HG03354 (cell line): ENCODE measurements at regions not wholly inside any gene's neighbourhood (a gene's known extent, or its start where the extent isn't known, plus 50 kb on each side); places are given as distances from the start of the nearest gene placed in this dataset.
"Not testable (repeated sequence)": the region's sequence is repeated elsewhere in the genome, so short reads cannot be mapped to it uniquely, and the experiment has no call there.

Experiments
- ATAC-seq: cut with Tn5 transposase; IDR thresholded peaks from one replicate; pipeline ENCODE4 v1.9.1; 2021; ENCODE audit warnings: mild to moderate bottlenecking; ENCODE audit not compliant: unreplicated experiment, poor library complexity, severe bottlenecking

DNA sequence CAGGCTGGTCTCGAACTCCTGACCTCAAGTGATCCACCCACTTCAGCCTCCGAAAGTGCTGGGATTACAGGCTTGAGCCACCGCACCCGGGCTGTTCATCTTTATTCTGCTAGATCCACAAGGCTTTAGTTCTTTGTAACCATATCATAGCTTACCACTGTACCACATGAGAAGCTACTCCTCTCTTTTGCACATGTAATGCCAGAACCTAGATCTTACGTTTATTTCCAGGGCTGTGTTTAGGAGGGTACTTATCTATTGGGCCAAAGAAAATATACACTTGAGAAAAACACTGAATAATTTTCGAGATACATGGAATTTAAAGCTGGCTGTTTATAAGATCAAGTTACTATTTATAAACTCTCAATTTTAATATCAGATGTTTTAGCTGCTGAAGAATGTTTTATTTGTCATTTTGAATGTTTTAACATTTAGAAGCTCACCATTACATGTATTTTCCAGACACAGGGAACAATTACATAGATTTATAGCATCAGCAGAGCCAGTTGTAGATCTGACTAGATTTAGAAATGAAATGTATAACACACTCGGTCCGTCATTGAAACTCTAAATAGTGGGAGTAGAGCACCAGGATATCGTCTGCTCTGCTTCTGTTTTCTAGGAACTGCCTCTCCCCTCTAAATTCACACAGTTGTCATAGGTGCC, 155.3 kb upstream of the HAND2 start:
- ATAC-seq, result no peak

DNA sequence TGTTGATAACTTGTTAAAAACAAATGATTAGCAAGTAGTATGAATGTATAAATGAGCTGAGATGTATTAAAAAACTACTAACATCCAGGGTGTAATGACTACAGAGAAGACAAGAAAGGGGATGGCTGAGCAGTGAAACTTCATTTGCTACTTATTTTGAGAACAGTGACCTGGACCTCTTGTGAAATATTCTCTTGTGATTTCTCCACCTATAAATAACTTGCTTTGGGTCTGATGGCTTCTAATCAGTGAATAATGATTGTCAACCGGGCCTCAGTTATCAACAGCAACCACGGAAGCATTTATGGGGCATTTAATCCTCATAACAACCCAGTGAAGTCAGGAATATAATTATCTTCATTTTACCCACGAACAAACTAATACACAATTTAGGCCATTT, 154.2 kb upstream of the HAND2 start:
- ATAC-seq, result no peak

DNA sequence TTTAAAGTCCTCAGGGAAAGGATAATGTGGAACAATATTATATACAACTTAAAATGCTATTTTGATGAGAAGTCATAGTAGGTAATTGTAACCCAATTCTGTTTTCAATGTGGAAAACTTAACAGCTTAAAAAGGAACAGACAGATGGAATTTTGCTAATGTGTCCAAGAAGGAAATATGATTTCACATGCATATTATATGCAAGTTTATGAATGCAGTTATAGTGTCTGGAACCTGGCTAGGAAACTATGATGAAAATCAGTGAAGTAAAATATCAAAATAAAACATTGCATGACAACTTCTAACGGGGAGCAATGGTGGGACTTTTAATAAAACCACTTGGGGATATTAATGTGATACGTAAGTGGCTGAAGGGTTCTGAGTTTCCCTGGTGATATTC, 152.6 kb upstream of the HAND2 start:
- no peak for ATAC-seq

DNA sequence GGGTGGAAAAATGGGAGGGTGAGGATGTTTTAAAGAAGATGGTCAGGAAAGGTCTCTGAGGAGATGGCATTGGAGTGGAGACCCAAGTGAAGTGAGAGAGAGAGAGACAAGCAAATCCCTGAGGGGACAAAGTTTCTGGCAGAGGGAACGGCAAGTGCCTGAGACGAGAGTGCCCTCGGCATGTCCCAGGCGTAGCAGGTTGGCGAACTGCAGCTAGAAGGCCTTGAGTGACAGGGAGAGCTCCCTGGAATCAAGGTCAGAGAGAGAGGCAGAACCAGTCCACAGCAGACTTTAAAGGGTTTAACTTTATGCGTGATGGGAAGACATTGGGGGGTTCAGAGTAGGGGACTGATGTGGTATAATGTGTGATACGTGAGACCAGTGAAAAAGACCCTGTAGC, 150.2 kb upstream of the HAND2 start:
- ATAC-seq, result no peak

DNA sequence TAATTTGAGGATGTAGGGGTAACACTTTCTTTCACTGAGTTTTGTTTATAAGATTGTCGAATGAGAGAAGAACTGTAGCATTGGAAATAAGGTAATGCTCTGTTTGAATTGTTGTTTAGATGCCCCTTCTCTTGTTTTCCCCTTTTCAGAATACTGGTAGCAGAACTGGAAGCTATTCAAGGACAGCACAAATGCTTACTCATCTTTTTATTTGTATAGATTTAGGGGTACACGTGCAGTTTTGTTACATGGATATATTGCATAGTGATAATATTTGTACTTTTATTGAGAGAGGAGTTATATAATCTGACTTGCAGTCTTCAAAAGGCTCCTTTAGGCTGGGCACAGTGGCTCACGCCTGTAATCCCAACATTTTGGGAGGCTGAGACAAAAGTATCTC, 145.4 kb upstream of the HAND2 start:
- no peak for ATAC-seq

DNA sequence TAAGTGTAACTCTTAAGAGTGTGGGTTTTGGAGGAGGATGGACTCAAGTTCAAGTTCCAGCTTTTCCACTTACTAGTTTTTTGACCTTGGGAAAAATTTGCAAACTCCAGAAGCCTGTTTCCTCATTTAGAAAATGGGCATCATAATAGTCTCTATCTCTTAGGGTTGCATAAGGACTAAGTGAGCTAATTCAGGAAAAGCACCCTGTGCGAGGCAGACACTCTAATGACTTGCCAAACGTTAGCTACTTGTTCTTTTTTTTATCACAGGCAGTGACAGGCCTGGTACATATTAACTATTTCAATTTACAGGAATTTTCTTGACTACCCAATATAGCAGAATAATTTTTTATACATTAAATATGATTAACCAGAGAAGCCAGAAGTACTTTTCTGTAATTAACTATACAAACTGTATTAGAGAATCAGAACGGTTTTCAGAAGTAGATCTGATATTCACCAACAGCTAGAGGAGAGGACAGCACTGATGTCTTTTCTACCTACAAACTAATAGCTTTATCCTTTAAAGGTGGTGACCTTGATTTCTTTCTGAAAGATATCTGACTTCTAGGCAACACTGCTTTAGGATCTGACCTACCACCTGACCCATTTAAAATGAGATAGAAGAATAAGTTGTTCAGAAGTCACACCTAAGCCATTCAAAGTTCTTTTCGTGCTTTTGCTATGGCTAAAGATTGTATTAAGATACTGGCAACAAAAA, 139.6 kb upstream of the HAND2 start:
- ATAC-seq, result no peak

DNA sequence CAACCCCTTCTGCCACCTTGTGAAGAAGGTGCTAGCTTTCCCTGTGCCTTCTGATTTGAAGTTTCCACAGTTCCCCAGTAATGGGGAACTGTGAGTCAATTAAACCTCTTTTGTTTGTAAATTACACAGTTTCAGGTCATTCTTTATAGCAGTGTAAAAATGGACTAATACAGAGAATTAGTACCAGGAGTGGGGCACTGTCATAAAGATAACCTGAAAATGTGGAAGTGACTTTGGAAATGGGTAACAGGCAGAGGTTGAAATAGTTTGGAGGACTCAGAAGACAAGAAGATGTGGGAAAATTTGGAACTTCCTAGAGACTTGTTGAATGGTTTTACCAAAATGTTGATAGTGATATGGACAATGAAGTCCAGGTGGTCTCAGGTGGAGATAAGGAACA, 131.0 kb upstream of the HAND2 start:
- ATAC-seq, result no peak

DNA sequence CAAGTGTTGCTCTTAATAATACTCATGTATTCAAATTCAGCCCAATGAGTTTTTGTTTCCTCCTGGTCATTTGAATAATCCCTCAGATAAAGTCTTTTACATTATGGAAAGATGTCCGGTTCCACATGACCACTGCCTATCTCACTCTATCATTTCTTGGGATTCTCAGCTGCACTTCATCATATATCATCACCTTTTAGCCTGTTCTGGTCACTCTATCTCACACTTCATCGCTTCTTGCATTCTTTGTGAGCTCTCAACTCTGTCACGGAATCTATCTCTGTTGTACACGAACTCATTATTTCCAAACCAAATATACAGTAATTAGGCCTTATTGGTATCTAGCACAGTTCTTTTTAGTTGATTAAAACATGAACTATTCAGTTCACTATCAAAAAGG, 126.9 kb upstream of the HAND2 start:
- ATAC-seq, result no peak

DNA sequence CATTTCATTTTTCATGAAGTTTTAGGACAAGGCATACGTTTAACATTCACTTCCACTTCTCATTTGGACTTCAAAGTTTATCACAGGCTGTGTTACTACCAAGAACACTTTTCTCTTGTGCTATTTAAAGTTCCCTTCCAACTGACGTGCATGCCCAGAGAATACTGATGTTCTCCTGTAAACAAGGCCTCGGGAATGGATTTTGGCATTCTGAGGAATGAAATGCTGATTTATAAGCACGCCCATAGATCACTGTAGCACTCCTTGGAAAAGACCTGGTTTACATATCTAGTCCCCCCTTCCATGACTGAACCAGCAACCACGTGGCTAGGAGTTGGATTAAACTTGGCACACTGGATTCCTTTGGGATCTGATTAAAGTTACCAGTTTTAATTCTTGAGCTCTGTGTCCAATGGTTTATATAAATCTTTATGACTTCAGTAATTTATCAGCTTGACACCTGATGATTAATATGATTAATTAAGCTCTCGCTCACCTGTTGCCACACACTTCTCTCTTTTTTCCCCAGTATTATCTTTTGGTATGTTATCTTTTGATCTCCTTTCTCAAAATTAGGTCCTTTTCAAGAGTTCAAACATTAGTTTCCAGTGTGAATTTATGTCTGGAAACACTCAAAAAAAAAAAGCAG, 122.4 kb upstream of the HAND2 start:
- no peak for ATAC-seq

DNA sequence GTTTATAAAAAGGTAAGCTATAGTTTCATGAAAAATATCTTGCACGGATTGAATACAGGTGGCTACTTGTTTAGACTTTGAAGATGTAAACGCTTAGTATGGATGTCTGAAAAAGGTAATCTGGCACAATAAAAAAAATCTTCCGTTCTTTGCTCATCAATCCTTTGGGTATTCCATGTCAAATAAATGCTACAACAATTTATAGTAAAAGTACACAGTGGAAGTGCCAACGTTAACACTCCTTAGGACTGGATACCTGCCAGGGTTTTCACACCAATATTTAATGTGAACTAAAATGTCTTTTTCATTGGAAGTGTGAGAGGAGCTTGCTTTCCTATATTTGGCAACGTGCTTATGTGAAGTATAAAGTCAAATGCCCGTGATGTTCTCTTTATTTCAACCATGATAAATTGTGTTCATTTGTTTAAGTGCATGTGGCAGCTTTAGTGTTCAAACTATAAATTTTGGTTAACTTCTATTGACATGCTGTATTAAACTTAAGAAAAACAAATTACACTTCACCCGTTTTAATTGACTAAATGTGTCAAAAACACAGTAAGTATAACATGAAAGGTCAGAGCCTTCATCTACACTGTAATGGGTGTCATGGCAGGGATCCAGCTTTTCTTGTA, 121.7 kb upstream of the HAND2 start:
- ATAC-seq, result no peak

DNA sequence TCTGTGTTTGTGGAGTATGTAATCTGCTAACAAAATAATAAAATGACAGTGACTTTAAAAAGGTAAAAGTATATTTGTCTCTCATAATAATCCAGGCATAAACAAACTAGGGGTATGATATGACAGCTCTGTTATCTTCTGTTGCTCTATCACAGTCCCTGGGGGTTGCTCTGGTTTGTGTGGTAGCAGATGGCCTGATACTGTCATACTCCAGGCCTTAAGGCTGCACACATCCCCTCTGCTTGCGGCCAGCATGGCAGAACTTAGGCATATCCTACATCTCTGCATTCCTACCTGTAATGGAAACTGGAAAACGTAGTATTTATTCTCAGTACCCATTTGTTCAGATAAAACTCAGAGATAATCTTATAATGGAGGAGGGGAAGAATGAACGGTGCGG, 117.9 kb upstream of the HAND2 start:
- ATAC-seq, result no peak

DNA sequence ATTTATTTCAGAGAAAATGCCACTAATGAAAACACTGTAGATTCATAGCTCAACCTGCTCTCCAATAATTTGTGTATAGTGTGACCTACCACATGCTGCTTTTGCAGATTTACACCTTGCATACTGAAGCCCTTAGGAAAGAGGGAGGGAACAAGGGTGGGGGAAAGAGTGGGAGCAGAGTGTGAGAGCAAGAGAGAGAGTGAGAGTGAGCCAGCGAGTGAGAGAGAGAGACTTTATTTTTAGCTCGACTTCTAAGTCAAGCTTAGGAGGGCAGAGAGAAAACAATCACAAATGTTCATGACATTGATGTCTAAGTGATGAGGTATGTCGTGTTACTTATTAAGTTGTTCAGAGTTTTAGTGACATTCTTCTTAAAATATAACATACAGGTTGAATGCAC, 112.5 kb upstream of the HAND2 start:
- ATAC-seq, result no peak

DNA sequence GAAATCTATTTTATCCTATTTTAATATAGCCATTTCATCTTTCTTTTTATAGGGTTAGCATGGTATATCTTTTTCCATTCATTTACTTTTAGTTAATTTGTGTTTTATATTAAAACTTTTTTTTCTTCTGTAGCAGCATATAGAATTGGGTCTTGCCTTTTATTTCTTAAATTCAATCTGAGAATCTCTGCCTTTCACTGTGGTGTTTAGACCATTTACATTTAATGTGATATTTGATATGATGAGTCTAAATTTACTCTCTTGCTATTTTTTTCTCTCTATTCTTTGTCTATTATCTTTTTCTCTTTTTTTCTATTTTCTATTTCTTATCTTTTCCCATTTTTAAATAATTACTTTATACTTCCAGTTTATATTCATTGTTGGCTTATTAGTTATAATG, 105.4 kb upstream of the HAND2 start:
- no peak for ATAC-seq

DNA sequence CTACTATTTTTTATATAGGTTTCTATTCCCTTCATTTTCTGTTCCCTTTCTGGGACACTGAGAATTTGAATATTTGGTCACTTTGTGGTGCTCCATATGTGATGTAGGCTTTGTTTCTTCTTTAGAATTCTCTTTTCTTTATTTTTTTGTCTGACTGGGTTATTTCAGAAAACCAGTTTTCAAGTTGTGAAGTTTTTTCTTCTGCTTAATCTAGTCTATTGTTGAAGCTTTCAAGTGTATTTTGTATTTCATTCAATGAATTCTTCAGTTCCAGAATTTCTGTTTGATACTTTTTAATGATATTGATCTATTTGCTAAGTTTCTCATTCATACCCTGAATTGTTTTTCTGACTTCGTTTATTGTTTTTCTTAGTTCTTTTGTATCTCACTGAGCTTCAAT, 96.2 kb upstream of the HAND2 start:
- no peak for ATAC-seq

DNA sequence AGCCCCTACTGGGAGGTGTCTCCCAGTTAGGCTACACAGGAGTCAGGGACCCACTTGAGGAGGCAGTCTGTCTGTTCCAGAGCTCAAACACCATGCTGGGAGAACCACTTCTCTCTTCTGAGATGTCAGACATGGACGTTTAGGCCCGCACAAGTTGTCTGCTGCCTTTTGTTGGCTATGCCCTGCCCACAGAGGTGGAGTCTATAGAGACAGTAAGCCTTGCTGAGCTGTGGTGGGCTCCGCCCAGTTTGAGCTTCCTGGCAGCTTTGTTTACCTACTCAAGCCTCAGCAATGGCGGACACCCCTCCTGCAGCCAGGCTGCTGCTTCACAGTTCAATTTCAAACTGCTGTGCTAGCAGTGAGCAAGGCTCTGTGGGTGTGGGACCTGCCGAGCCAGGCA, 88.6 kb upstream of the HAND2 start:
- ATAC-seq, result not testable (repeated sequence)

DNA sequence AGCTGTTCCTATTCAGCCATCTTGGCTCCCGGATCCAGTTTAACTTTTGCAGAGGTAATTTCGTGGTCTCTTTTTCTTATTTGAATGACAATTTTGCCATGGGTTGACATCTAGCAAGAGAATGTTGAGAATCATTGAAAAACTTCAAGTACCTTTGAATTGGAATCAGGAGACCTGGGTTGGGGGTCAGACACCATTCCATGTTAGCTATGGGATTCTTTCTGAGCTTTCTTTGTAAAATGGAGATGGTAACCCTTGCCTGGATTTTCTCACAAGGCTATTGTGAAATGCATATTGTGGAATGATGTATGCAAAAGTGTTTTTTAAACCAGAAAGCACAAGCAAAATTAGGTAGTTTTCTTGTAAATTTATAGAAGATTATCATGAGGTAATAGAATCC, 79.1 kb upstream of the HAND2 start:
- ATAC-seq, result no peak

DNA sequence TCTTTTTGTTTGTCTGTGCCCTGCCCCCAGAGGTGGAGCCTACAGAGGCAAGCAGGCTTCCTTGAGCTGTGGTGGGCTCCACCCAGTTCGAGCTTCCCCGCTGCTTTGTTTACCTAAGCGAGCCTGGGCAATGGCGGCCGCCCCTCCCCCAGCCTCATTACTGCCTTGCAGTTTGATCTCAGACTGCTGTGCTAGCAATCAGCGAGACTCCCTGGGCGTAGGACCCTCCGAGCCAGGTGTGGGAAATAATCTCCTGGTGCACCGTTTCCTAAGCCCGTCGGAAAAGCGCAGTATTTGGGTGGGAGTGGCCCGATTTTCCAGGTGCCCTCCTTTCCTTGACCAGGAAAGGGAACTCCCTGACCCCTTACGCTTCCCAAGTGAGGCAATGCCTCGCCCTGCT, 78.6 kb upstream of the HAND2 start:
- not testable (repeated sequence) for ATAC-seq

DNA sequence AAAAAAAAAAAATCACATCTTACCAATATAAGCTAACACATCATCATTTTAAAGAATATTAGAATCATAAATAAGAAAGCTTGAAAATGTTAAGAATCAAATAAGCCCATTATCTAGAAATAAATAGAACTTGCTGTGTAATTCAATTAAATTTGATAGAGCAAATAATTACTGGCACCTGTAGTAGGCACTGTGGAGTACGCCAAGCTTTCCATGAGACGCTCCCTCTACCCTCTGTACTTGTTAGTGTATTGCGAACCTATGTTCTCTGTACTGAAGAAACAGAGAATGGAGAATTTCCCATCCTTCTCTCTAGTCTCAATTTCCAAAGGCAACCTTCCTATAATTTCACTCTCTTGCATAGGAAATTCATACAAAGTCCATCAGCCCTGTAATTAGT, 61.7 kb upstream of the HAND2 start:
- ATAC-seq, result no peak

DNA sequence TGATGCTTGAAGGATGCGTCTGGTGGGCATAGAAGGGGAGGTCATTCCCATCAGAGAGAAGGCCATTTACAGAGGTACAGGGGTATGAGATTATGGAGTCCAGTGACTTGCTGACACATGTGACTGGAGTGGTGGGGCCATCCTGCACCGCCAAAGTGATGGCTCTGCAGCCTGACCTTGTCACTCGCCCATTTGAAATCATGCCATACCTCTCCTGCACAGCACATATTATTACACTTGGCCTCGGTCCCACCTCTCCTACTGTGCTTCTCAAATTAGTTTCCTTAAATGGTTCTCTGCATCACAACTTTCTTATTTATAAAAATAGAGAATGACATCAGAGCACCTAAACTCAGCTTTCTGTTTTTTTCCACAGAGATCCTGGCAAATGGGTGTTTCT, 60.7 kb upstream of the HAND2 start:
- ATAC-seq, result no peak

DNA sequence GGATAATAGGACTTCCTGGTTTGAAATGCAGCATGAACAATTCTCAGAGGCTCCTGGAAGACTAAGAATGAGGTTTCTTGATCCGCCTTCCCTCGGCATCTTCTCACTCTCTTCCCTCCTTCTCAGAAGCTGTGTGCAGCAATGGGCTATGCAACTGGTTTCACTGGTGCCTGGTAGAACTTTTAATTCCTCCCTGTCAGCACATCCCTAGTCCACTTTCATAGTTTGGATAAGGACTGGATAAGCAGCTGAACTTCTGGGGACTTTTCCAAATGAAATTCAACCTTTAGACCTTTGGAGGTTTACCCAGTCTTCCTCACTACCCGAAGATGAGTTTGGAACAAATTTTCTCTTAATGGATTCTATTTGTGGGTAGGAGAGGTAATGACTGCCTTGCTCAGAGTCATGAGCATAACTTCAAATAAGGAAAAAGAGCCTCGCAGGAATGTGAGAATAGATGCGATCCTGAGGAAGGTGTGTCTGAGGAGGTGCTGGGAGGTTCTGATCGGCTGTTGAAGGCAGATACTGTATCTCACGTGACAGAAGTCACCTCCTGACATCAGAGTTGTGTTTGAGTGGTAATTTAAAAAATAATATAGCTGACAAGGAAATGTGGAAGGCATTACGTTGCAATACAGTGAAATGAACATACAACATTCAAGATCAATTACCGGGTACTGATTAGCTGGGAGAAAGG, 56.0 kb upstream of the HAND2 start:
- no peak for ATAC-seq
